HG03442 (cell line): ENCODE measurements at regions not wholly inside any gene's neighbourhood (a gene's known extent, or its start where the extent isn't known, plus 50 kb on each side); places are given as distances from the start of the nearest gene placed in this dataset.

Experiments used
- ATAC-seq: cut with Tn5 transposase; IDR thresholded peaks from one replicate; pipeline ENCODE4 v1.9.1; 2021; ENCODE audit warnings: mild to moderate bottlenecking, moderate library complexity; ENCODE audit not compliant: unreplicated experiment

DNA sequence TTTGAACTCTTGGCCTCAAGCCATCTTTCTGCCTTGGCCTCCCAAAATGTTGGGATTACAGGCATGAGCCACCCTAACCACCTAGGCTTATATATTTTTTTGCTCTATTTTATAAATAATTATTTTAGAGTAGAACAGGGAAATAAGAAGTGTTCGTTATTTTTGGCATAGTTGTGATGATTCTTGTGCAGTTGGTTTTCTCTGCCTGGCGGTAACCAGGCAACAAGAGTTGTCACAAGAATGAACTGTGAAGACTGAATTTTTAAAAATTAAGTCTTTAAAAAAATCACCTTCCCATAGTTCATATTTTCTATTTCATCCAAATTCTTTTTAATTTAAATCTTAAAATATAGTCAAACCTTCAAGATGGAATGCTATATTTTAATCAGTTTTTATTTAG lies 310.2 kb downstream of the ARL6IP6 start:
- ATAC-seq: no peak

DNA sequence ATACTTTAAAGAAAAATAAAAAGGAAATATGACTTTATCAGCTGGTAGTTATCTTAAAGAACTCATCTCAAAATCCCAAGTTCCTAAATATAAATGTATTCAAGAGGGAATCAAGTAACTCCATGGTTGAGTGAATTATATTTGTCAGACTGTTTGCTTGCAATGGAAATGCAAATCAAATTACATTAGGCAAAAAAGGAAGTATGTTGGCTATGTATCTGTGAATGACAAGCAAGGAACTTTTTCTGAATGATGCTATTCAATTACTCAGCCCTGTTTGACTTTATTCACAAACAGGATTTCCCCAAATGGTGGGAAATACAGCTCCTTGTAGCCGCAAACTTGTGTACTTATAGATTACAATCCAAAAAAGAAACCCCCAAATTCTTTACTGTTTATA lies 309.1 kb downstream of the ARL6IP6 start:
- no peak for ATAC-seq

DNA sequence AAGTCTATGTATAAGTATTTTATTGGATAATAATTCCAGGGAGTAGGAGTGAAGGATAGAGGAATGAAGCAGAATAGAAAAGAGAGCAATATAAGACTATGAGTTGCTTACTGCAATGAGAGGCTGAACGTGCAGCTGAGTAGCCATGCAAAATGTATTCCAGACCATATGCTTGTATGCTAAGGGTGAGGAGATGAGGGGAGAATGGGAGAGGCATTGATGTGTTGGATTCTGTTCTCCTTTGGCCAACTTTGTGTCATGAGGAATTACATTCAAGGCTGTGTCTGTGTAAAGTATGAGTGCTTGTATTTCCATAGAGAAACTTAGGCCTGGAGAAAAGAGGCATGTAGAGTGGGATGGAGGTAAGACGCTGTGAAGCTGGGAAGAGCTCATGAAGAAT lies 301.8 kb downstream of the ARL6IP6 start:
- ATAC-seq: no peak

DNA sequence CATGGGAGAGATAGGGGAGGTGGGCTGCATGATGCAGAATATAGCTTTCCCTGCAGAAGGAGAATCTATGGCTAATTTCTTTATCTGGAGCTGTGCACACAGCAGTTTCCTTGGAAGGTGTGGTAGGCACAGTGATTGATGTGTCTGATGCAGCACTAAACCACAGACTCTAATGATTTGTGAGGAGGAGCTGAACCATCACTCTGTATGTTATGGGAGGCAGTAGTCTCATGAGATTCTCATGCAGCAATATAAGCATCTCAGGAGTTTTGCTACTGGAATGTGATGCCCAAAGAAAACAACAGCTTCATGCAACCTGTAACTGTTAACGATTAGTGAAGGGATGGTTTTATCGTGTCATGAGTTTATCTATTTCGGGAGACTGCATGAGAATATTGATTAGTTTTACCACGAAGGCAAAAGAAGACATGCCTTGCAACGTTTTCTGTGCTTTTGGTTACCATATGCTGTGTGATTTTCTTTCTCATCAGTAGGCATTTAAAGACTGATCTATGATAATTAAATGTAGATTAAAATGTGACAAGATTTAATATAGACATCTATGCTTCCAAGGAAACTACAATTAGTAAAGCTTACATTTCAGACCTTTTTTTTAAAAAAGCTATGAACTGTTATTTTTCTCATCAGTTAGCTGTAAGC lies 286.8 kb downstream of the ARL6IP6 start:
- ATAC-seq: peak; percentile 27

DNA sequence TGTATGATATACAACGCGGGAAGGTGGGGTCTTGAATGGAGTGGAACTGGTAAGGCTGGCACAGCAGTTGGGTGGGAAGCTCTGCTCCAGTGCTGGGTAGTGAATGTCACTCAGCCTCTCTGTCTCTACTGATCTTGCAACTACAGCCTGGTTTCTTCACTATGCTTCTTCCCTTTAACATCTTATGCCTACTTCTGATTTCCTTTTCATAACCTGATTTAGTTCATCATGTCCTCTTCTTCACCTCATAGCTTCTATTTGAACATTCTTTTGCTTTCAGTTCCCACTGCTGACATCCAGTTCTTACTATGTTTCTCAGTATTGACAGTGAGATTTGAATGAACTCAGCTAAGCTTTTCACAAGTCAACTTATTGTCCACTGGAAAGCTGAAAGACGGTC lies 286.2 kb downstream of the ARL6IP6 start:
- peak; percentile 52 for ATAC-seq

DNA sequence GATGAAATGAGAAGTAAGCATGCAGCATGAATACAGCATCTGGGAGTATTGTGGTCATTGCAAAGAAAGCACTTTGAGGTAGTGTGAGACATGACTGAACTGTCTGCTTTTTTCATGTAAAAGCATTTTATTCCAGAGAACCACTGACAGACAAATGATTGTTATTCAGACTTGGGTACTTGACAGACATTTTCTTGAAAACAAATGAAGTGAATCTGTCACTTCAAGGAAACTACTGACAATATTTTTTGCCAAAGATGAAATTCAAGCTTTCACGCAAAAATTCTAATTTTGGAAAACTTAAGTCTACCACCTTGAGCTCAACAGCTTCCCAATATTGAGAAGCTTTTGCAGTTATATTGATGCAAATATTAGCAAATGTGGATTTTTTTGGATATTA lies 255.7 kb downstream of the ARL6IP6 start:
- no peak for ATAC-seq

DNA sequence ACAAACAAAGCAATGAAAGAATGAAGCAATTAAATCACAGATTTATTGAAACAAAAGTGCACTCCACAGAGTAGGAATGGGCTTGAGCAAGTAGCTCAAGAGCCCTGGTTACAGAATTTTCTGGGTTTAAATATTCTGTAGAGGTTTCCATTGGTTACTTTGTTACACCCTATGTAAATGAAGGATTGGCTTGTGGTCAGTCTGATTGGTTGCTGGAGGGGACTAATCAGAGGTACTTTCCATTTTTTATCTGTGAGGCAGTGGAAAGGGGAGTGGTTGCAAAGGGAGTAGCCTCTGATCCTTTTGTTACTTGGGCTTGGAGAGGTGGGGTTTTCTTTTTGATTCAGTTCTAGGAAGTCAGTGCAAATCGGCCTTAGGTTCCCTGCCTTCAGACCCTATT lies 253.3 kb downstream of the ARL6IP6 start:
- no peak for ATAC-seq

DNA sequence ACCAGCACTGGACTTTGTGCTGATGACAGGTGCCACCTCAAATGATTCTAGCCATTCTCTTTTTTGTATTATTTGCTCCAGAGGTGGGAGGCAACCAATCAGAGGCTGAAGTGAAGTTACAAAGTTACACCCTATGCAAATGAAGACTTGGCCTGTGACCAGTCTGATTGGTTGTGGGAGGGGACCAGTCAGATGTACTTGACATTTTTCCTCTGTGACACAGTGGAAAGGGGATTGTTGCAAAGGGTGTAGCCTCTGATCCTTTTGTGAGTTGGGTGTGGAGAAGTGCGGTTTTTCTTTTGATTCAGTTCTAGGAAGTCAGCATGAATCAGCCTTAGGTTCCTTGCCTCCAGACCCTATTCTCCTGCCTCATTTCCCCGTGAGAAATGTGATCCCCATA lies 244.0 kb downstream of the ARL6IP6 start:
- ATAC-seq: no peak

DNA sequence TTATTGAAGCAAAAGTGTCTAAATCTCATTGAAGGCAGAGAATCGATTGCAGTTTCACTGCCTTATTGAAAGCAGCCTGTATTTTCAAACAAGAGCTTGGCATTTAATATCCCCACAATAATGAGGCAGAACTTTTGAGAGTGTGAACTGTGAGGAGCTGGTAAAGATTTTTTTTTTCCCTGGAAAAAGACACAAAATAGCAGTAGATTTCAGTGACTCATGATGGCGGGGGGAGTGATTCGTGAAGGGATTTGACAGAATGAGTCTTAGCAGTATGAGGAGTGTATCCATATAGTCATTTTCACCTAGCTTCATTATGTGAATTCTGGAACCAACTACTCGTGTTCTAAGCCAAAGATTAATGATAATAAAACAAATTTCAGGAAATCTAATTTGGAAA lies 242.9 kb downstream of the ARL6IP6 start:
- no peak for ATAC-seq

DNA sequence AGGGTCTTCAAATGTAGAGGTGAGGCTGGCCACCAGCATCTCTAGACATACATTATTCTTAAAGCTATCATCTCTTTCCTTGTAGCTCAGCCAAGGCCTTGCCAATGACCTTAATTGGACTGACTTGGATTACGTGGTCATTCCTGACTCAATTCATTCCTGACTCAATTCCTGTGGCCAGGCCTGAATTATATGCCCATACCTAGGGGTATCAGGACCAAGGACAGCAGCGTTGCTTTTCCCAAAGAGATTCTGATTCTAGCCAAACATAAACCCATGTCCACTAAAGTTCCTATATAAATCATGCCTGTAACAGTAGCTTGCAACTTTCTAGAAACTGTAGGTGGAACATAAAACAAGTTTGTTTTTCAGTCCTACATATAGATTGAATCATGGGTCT lies 231.7 kb downstream of the ARL6IP6 start:
- ATAC-seq: no peak

DNA sequence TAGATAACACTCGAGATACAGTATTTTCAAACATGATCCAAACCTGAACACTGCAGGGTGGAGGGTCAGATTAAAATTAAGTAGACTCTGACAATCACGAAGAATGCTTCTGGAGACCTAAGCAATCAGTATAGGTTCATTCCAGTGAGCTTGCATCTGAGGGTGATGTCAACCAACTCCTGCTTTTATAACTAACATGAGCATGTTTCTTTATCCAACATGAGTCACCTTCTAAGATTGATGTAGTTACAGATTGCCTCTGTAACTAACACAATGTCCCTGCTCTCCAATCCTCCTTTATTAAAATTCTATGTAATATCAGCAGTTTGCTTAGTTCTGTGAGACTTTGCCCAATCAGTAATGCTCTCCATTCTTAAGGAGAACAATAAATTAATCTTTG lies 225.7 kb downstream of the ARL6IP6 start:
- ATAC-seq: no peak

DNA sequence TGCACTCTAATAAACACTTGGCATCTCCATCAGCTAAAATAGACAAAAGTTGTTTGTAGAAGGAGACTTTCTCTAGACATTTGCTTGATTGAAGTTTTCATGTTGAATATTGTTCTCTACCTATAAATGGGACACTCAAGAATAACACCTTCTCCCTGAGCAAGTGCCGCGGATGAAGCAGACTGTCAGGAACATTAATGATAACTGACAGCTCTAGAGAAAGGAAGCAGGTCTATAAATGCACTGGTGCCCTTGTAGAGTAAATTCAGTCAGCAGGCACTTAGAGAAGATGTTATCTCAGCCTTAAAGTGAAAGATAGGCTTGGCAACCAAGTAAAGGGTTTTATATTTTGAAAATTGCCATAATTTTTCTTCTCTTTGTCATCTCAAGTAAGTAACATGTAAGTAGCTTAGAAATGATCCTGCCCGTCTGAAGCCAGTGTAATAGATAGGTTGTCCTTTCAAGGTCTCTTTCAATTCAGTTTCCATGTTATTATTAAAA lies 224.6 kb downstream of the ARL6IP6 start:
- no peak for ATAC-seq

DNA sequence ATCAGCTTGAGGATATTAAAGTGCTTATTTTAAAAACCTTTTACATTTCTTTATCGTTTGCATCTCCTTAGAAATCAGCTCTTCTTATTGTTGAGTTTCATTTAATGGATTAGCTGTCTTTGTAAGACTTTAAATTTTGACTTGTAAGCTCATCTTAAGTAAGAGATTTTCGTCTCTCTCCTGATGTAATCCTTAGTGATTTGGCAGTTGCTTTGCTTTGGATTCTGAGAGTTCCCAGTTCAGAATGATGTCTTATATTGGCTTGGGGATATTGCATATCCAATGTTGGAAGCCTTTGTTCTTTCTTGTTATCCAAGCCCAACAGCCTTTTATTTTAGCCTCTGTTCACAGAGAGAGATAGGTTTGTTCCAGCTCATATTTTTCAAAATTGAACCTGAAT lies 212.1 kb downstream of the ARL6IP6 start:
- ATAC-seq: no peak

DNA sequence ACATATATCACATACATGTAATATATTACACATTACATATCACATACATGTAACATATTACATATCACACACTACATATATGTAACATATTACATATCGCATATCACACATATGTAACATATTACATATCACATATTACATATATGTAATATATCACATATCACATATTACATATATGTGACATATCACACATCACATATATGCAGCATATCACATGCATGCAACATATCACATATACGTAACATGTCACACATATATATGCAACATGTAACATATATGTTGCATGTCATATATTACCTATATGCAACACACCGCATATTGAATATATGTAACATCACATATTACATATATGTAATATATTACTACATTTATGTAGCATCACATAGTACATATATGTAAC lies 211.2 kb downstream of the ARL6IP6 start:
- ATAC-seq: no peak

DNA sequence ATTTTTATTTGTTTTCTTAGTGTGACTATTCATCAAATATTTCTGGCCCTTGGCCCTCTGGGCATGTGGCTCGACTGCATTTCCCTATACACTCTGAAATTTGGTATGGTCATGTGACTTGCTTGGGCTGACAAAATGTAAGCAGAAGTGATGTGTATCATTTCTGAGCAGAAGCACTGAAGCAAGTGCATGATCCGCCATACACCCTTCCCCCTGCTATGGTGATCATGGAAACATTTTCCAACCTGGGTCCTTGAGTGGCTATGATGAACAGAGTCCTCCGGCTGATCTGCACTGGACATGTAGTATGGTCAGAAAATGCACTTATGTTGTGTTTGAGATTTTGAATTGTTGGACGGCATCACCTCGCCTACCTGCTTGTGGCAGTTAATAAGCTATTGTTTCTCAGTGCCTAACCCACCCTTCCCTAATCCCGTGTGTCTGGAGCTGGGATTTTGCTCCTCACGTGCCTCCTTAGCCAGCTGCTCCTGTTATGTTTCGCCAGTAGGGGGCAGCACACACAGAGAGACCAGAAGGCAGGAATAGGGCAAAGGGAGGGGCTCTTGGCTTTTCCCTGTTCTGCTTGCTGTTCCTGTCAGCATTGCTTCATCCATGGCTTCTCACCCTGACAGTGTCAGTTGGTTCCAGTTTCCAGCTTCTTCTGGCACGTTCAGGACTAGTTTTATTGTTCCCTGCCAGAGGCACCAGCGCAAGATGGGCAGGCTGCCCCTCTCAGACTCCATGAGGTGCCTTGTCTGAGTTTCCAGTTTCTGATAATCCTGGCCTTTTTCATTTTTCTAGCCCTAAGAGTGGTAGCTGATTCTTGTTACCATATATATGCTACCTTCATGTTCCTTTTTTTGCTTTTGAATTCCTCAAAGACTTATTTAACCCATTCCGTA lies 207.4 kb downstream of the ARL6IP6 start:
- ATAC-seq: peak; percentile 94

DNA sequence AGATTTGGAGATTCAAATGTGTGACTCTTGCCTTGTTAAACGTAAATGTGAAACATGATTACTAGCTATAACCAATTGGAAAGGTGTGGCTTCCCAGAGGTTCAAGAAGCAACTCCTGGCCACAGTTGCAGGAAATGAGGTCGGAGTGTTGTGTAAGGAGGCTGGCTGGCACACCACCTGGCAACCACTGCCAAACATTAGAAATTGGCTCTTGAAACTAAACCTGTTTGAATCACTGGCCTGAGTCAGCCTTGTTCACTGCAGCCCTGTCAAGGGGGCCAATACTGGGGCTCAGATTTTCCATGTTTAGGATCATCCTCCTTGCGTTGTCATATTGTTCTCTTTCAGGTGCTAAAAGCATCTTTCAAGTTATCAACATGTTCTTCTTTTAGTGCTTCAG lies 206.3 kb downstream of the ARL6IP6 start:
- ATAC-seq: no peak

DNA sequence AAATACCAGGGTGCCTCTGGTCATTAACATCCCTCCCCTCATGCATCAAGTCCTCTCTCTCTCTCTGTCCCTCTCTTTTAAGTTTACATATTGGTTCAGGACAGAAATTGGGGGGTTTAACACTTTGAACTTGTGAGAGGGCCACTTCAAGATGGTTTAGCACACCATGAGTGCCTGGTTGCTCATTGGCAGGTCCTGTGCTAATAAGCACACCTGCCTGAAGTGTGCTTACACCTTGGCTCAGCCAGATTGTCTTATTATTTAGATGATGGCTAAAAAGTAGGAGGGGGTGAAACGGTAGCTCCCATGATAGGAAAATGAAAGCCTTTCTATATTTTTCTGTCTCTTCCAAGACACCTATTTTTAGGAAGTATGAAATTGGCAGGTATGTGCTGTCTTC lies 205.8 kb downstream of the ARL6IP6 start:
- ATAC-seq: no peak

DNA sequence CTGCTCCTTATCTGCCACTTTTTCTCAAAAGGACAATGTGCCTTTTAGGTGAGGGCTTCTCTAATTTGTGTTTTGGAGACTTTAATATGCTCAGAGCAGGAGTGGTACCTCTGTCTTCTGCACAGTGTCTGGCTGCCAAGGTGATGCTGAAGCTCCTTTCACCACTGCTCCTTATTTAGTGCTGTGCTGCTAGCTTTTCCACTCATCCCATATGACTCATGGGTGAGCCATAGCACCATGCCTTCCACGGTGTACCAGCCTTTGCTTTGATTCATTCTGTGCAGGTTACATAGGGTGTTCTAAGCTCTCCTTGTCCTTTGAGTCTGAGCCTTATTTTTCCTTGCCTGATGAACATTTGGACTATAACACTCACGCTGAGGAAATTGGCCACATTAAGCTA lies 202.4 kb downstream of the ARL6IP6 start:
- no peak for ATAC-seq

DNA sequence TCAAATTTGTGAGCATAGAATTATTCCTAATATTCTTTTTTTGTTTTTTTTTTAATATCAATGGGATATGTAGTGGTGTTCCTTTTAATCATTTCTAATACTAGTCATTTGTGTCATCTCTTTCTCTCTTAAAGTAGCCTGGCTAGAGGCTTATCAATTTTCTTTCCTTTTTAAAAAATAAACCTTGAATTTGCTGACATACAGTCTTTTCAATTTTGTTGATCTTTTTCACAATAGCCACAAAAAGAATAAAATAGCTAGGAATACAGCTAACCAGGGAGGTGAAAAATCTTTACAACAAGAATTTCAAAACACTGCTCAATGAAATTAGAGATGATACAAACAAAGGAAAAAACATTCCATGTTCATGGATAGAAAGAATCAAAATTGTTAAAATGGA lies 192.6 kb downstream of the ARL6IP6 start:
- no peak for ATAC-seq

DNA sequence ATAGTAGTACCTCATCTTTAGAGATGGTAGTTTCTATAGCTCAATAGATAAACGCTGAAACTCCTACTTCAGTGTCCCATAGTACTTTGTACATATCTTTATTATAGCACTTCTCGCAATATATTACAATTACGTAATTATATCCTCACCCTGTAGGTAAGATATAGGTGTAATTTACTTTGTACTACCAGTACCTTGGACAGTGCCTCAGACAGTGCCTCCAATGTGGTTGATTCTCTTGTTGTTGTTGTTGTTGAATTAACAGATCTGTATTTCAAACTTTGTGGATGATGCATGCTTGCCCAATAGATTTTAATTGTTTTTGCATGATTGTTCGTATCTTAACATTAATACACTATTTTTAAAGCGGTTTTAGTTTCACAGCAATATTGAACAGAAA lies 188.6 kb downstream of the ARL6IP6 start:
- no peak for ATAC-seq

DNA sequence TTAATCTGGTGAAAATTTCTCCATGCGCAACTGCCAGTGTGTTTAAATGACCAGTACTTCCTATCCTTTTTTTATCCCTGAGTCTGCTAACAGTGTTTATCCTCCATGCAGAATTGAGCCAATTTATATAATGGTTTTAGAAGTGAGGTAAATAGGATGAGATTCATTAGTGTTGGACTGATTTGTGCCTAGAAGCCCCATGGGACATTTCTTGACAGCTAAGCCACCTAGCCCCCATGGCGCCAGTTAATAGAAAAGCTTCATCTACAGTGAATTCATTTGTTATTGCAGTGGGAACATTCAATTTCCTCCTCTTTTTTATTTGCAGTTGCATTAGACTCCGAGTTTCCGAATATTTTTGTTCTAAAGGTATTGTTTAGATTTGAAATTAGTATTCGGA lies 175.6 kb downstream of the ARL6IP6 start:
- no peak for ATAC-seq

DNA sequence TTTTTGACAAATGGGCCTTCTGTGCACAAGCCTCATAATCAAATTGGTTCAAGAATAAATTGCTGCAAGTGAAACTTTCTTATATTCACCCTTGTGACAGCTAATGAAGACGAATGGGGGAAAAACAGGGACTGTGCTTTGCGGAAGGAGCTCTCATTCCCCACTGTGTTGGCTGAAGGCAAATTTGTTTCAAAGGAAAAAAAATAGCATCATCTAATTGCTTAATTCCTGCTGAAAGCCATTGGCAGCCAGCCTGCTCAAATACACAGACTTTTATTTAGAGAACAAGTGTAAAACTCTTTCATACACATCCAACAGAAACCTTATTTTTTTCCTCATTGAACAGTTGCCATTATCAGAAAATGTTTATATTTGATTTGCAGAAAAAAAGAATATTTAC lies 172.3 kb downstream of the ARL6IP6 start:
- ATAC-seq: no peak
